Left lung (tissue), 4 donors: ENCODE measurements at regions not wholly inside any gene's neighbourhood (a gene's known extent, or its start where the extent isn't known, plus 50 kb on each side); places are given as distances from the start of the nearest gene placed in this dataset.

Experiments
- ATAC-seq: fragments of 200-7000 bp; cut with Tn5 transposase; one replicate; pipeline ENCODE4 v1.9.1; 2020; ENCODE audit warnings: moderate library complexity
- DNase-seq, 4 donors: peaks; one replicate each; pipeline ENCODE4 v3.0.0-alpha.2; 2013 to 2020
- H3K27ac ChIP-seq, 2 donors: fragments of 200-600 bp; sonication (generic) in 1 of 2; one replicate each; pipeline versions ENCODE4 v1.5.0 to v1.8.0; 2020 to 2021
- H3K27me3 ChIP-seq, 2 donors: fragments of 200-600 bp; sonication (generic) in 1 of 2; one replicate each; pipeline versions ENCODE4 v1.5.0 to v1.8.0; 2020 to 2021
- H3K36me3 ChIP-seq, 2 donors: fragments of 200-600 bp; sonication (generic) in 1 of 2; one replicate each; pipeline versions ENCODE4 v1.5.0 to v1.8.0; 2020 to 2021
- H3K4me1 ChIP-seq, 2 donors: fragments of 200-600 bp; one replicate each; pipeline ENCODE4 v1.8.0; 2021
- H3K4me3 ChIP-seq, 2 donors: fragments of 200-600 bp; sonication (generic) in 1 of 2; one replicate each; pipeline versions ENCODE4 v1.5.0 to v1.8.0; 2020 to 2021; ENCODE audit warnings: mild to moderate bottlenecking in 1 of 2
- H3K9me3 ChIP-seq, 2 donors: fragments of 200-600 bp; sonication (generic) in 1 of 2; one replicate each; pipeline versions ENCODE4 v1.5.0 to v1.8.0; 2020 to 2021
- intact Hi-C, 2 donors: fragments of 100-400 bp; cut with DNase I; formaldehyde crosslinking; loops; one replicate each; pipeline versions ENCODE4 v1.11.2 to v1.14.2; 2022
- TF ChIP-seq, protein P1 (sequence below), 2 donors: fragments of 200-600 bp; sonication (generic) in 1 of 2; IDR thresholded peaks; one replicate each; pipeline versions ENCODE4 v1.5.0 to v1.8.0; 2021; ENCODE audit warnings: antibody characterized with exemption in 2 of 2
- donor health status: DM: no; HTN: yes; CAD: no.
- donor health status: DM: no; HTN: no; CAD: no.

- Histone ChIP-seq H3K4me3 (no peak overlapping the region), H3K9me3 (peaks cover 0 to 42% of the 10 kb centered on the region in 2 donors), H3K27me3 (no peaks in the 10 kb centered on the region), H3K27ac (no peak overlapping the region), H3K4me1 (no peaks in the 10 kb centered on the region), H3K36me3 (no peaks in the 10 kb centered on the region)
- TF ChIP-seq, protein P1, sequence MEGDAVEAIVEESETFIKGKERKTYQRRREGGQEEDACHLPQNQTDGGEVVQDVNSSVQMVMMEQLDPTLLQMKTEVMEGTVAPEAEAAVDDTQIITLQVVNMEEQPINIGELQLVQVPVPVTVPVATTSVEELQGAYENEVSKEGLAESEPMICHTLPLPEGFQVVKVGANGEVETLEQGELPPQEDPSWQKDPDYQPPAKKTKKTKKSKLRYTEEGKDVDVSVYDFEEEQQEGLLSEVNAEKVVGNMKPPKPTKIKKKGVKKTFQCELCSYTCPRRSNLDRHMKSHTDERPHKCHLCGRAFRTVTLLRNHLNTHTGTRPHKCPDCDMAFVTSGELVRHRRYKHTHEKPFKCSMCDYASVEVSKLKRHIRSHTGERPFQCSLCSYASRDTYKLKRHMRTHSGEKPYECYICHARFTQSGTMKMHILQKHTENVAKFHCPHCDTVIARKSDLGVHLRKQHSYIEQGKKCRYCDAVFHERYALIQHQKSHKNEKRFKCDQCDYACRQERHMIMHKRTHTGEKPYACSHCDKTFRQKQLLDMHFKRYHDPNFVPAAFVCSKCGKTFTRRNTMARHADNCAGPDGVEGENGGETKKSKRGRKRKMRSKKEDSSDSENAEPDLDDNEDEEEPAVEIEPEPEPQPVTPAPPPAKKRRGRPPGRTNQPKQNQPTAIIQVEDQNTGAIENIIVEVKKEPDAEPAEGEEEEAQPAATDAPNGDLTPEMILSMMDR (IDR thresholded peaks at IDR 0.05) = no peak
- intact Hi-C loops = no loop called here
- ATAC-seq = no peak
- DNase-seq = no peak
Observed at GRCh38 chr6:166055801-166056200, 111.8 kb downstream of the TBXT start.

- Histone ChIP-seq H3K4me1 (no peaks in the 10 kb centered on the region), H3K27me3 (no peaks in the 10 kb centered on the region), H3K27ac (no peak overlapping the region), H3K4me3 (no peak overlapping the region), H3K36me3 (no peaks in the 10 kb centered on the region), H3K9me3 (peaks cover 0 to 46% of the 10 kb centered on the region in 2 donors)
- DNase-seq (no peak), ATAC-seq (no peak)
- intact Hi-C loops = no loop called here
- TF ChIP-seq, protein P1 (IDR thresholded peaks at IDR 0.05) = no peak
Observed at GRCh38 chr6:166052837-166053236, 114.8 kb downstream of the TBXT start.

- H3K9me3 ChIP-seq = peaks cover 0 to 46% of the 10 kb centered on the region in 2 donors
- no peak overlapping the region for H3K4me3 ChIP-seq
- ATAC-seq (no peak), DNase-seq (no peak)
- no peaks in the 10 kb centered on the region for H3K27me3 ChIP-seq
- no peaks in the 10 kb centered on the region for H3K4me1 ChIP-seq
- TF ChIP-seq, protein P1 (IDR thresholded peaks at IDR 0.05) = no peak
- intact Hi-C loops = no loop called here
- H3K36me3 ChIP-seq = no peaks in the 10 kb centered on the region
- H3K27ac ChIP-seq = no peak overlapping the region
Observed at GRCh38 chr6:166050559-166050958, 117.1 kb downstream of the TBXT start.

DNA sequence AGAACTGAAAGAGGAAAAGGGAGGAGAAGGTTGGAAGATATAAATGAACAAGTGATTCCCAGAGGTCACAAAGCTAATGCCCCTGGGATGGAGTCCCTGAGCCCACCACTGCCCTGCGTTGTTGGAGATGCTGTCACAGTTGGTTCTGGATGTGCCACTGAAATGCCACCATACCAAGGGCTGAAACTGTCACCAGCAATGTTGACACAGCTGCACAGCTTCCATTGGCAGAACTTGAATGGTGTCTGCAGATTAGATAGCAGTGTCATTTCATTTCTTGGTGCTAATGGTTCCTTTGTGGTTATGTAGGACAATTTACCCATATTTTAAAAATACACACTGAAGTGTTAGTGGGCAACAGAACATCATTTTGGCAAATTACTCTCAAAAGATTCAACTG lies 120.7 kb downstream of the TBXT start:
- intact Hi-C loops = no loop called here
- H3K27ac ChIP-seq = no peak overlapping the region
- H3K4me3 ChIP-seq = no peak overlapping the region
- TF ChIP-seq, protein P1 (IDR thresholded peaks at IDR 0.05) = no peak
- ATAC-seq (no peak), DNase-seq (no peak)
- H3K36me3 ChIP-seq = no peaks in the 10 kb centered on the region
- H3K4me1 ChIP-seq = no peaks in the 10 kb centered on the region
- peaks cover 0 to 13% of the 10 kb centered on the region in 2 donors for H3K9me3 ChIP-seq
- no peaks in the 10 kb centered on the region for H3K27me3 ChIP-seq

DNA sequence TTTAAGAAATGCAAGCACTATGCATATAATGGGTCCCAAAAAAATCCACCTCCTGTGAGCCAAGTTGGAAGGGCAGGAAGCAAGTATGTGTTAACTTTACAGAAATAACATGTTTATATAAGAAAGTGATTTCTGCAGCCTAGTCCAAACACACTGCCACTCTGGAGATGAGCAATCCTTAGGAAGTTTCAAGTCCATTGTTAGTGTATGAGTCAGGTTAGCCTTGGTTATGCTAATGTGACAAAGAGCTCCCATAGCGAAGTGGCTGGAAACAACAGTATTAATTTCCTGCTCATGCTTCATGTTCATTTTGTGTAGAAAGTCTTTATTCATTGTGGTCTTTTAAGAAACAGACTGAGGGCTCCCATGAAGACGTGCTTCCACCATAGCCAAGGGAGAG lies 121.4 kb downstream of the TBXT start:
- H3K9me3 ChIP-seq = peaks cover 0 to 6% of the 10 kb centered on the region in 2 donors
- no peaks in the 10 kb centered on the region for H3K4me1 ChIP-seq
- DNase-seq (no peak), ATAC-seq (peak; percentile 62)
- intact Hi-C loops = no loop called here
- no peaks in the 10 kb centered on the region for H3K36me3 ChIP-seq
- H3K27me3 ChIP-seq = no peaks in the 10 kb centered on the region
- no peak overlapping the region for H3K4me3 ChIP-seq
- TF ChIP-seq, protein P1 (IDR thresholded peaks at IDR 0.05) = no peak
- H3K27ac ChIP-seq = no peak overlapping the region
